NCI-H446 (cell line): ENCODE measurements at regions not wholly inside any gene's neighbourhood (a gene's known extent, or its start where the extent isn't known, plus 50 kb on each side); places are given as distances from the start of the nearest gene placed in this dataset.

Source experiments
- DNase-seq, 2 experiments: peaks; one replicate each; lab custom pipeline; 2025; lab: John Stamatoyannopoulos, UW

- DNase-seq, result no peak
Measured at GRCh38 chr7:121525155-121525819, 129.2 kb upstream of the FAM3C start.

DNA sequence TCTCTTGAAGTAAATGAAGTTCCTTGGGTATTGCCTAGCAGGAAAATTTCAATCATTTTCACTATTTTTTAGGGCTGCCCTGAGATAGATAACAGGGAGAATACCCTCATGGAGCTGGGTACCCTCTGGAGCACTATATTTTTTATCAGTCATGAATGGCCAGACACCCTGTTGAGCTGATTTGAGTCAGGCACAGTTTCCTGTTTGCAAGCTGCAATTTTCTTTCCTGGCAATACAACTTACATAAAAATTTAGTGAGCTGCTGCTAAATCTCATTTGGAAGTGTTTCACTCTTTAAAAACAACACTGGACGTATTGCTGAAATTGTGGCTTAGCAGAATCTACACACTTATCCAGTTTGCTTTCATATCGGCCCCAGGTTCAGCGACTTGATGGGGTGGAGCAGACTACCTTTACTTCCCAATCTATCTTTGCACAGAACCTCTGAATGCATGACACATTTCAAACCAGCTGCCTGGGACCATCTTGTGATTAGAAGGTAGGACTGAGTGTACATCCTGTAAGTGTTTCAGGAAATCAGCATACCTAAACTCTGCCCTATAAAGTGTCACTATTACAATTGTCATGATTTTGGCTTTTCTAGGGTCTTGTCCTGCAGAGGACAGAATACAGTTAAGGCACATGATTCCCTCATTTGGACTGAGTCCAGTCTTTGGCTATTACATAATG, 125.7 kb upstream of the FAM3C start:
- DNase-seq, result no peak

- no peak for DNase-seq
Measured at GRCh38 chr7:121520911-121521310, 124.8 kb upstream of the FAM3C start.

- no peak for DNase-seq
Measured at GRCh38 chr7:121519548-121520521, 123.7 kb upstream of the FAM3C start.

DNA sequence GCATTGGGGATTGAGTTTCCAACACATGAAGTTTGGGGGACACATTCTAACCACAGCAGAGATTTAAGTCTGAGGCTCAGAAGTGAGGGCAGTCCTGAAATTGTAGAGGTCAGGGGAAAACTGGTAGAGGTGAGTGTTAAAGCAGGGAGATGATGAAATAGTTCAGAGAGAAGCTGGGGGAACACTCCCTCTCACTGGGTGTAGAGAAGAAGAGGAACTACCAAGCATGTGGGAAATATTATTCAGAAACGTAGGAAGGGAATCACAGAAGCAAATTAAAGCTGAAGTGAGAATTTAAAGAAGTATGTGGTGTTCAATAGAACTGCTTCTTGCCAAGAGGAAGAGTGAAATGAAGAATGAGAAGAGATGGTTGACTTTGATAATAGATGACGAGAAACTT, 121.5 kb upstream of the FAM3C start:
- DNase-seq, result no peak

- no peak for DNase-seq
Measured at GRCh38 chr7:121516821-121517220, 120.7 kb upstream of the FAM3C start.

- DNase-seq, result no peak
Measured at GRCh38 chr7:121515630-121516401, 119.7 kb upstream of the FAM3C start.

DNA sequence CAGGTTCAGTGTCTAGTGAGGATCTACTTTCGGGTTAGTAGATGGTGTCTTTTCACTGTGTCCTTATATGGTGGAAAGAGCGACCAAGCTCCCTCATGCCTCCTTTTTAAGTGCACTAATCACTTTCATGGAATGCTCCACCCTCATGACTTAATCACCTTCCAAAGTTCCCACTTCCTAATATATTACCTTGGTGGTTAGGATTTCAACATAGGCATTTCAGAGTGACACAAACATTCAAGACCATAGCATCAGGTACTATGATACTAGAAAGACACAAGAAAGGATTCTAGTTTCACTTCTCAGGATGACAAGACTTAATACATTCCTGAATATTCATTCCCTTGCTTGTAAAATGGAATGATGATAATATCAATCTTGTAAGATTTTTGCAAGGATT, 119.1 kb upstream of the FAM3C start:
- no peak for DNase-seq

DNA sequence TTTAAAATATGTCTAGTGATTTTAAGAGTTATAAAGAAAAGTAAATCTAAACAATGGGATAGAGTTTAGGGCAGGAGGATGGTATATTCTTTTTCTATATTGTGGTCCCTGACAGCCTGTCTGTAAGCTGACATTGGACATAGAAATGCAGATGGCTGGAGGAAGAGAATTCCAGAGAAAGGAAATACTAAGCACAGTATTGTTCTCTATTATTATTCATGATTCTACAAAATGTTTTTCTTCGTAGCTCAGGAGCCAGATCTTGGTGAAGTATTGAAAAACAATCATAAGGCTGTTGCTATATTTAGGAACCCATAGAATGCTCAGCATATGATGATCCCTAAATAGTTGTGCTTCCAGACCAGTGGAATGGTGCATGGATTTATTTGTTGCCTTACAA, 117.0 kb upstream of the FAM3C start:
- DNase-seq, result no peak

DNA sequence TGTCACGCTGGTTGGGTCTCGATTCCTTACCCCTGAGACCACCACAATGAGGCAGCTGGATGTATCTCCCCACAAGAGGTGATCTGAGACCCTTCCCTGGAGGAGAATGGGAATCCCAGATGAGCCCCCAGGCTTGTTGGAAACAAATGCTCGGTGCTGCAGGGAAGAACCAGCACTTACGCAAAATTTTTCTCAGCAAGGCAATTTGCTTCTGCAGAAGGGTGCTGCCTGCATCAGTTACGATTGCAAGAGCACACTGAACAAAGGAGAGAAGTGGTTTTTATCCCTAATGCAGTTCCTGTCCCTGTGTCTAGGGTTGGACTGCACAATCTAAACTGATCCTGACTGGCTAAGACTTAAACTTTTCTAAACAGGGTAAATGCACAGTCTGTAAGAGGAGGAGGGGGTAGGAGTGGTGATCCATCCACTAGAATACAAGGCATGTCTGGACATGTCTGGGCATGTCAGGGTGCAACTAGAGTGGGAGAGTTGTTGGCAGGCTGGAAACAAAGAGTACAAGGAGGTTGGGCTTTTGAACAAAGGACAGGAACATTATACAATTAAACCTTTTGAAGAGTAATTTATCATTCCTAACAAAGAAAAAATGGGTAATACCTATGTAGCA, 114.9 kb upstream of the FAM3C start:
- DNase-seq, result no peak

DNA sequence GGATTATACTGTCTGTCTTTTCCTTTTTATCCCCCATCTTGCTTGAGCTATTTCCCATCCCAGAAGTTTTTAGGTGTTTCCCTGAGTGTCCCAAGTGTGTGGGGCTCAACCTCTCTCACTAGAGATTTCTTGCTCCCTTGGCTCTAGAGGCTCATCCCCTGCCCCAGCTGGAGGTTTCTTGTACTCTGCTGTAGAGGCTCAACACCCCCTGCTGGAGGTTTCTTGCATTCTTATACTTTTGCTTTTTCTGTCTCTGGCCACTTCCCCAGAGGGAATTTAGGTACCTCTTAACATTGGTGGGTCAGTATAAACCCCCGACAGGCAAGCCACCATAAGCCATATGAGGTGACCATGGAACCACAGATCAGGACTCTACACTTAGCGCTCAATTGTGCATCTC, 114.2 kb upstream of the FAM3C start:
- no peak for DNase-seq

GRCh38 chr7:121505540-121506182, 109.6 kb upstream of the FAM3C start:
- no peak for DNase-seq

GRCh38 chr7:121505021-121505420, 108.9 kb upstream of the FAM3C start:
- no peak for DNase-seq

GRCh38 chr7:121504482-121504881, 108.4 kb upstream of the FAM3C start:
- no peak for DNase-seq

- no peak for DNase-seq
Measured at GRCh38 chr7:121503730-121504129, 107.6 kb upstream of the FAM3C start.

- DNase-seq, result no peak
Measured at GRCh38 chr7:121503039-121503438, 106.9 kb upstream of the FAM3C start.

GRCh38 chr7:121501566-121501965, 105.5 kb upstream of the FAM3C start:
- no peak for DNase-seq

DNA sequence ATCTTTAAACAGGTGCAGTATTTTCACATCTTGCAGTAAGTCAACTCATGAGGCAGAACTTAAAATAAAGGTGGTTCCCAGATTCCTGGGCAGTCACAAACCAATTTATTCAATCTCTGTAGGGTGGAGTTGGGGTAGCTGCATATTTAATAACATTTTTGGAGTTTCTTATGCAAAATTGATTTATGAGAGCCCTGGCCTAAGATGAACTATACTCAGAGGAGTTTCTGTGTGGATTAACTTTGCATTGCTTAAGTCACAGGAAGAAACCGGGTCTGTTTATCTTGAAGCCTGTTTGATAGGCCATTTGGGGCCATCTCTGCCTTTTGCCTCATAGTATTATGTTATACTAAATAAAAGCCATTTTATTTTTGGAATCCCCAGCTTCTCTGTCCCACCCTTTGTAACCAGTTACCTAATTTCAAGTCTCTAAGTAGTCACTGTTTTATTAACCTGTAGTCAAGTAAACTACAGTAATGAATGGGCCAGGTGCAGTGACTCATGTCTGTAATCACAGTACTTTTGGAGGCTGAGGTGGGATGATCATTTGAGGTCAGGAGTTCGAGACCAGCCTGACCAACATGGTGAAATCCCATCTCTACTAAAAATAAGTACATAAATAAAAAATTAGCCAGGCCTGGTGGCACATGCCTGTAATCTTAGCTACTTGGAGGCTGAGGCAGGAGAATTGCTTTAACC, 104.4 kb upstream of the FAM3C start:
- no peak for DNase-seq

DNA sequence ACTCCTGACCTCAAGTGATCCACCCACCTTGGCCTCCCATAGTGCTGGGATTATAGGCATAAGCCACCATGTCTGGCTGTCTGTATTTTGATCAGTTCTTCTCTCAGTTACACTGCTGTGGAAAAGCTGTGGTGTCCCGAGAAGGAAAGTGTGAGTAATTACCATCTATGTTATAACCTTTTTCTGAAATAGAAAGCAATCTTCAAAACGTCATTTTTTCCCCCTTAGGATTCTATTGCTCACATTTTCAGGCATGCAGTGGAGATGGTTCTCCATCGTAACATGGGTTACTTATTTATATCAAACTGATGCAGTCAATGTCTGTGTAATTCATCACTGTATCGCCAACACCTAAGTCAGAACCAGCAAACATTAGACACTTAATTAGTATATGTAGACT, 103.5 kb upstream of the FAM3C start:
- DNase-seq, result no peak

DNA sequence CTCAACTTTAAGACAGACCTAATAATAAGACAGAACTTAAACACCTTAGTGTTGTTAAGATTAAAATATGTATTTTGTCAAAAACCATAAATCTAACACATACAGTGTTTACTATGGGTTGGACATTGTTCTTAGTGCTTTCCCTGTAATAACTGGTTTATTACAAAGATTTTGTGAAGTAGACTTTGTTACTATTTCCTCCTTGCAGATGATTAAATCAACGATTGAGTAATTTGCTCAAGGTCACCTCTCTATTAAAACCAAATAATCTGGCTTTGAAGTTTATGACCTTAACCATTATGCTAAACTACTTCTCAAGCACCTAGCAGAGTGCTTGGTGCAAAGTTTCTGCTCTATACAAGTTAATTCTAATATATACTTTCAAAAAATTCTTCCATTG, 102.7 kb upstream of the FAM3C start:
- DNase-seq, result no peak
